Suprapubic skin (tissue), 3 donors: ENCODE measurements at regions not wholly inside any gene's neighbourhood (a gene's known extent, or its start where the extent isn't known, plus 50 kb on each side); places are given as distances from the start of the nearest gene placed in this dataset.

Source experiments
- CTCF ChIP-seq, 2 donors: fragments of 200-600 bp in 1 of 2; fragments of 450-650 bp in 1 of 2; sonication (generic) in 1 of 2; IDR thresholded peaks; one replicate each; pipeline ENCODE4 v1.5.1; 2016 to 2019; ENCODE audit warnings: antibody characterized with exemption in 2 of 2, mild to moderate bottlenecking in 1 of 2, moderate library complexity in 1 of 2
- POLR2A ChIP-seq, 2 donors: fragments of 450-650 bp; IDR thresholded peaks; one replicate each; pipeline ENCODE4 v1.6.1; 2017; ENCODE audit warnings: antibody characterized with exemption in 2 of 2, mild to moderate bottlenecking in 2 of 2, moderate library complexity in 2 of 2

- TF ChIP-seq POLR2A (IDR thresholded peaks at IDR 0.05) (no peak), CTCF (IDR thresholded peaks at IDR 0.05) (no peak)
Observed at GRCh38 chr3:27869152-27869551, 147.0 kb upstream of the EOMES start.
